HuH-7 (cell line): ENCODE measurements at regions not wholly inside any gene's neighbourhood (a gene's known extent, or its start where the extent isn't known, plus 50 kb on each side); places are given as distances from the start of the nearest gene placed in this dataset.

Experiments used
- DNase-seq: peaks from one replicate; pipeline ENCODE4 v3.0.0; 2011; ENCODE audit warnings: low spot score

GRCh38 chr10:125213541-125214282 lies 53.3 kb upstream of the CTBP2 start:
- DNase-seq = no peak

GRCh38 chr10:125212150-125212809 lies 51.9 kb upstream of the CTBP2 start:
- no peak for DNase-seq
